H1 (cell line): ENCODE measurements at regions not wholly inside any gene's neighbourhood (a gene's known extent, or its start where the extent isn't known, plus 50 kb on each side); places are given as distances from the start of the nearest gene placed in this dataset.

ENCODE experiments used
- CTCF ChIA-PET: fragments of 300-600 bp; sonication (Branson Sonifier 250); formaldehyde crosslinking; loops from one replicate; lab custom pipeline; 2021; ENCODE audit not compliant: partially characterized antibody; lab: Charles Lee
- POLR2A ChIA-PET: fragments of 300-600 bp; sonication (Branson Sonifier 250); formaldehyde crosslinking; loops from one replicate; lab custom pipeline; 2021; ENCODE audit warnings: inconsistent platforms; ENCODE audit not compliant: partially characterized antibody; lab: Charles Lee
- DNase-seq, 2 experiments: peaks; one replicate each; pipeline versions ENCODE4 v3.0.0 to v3.0.0-alpha.2; 2010 to 2022; ENCODE audit warnings: low spot score in 2 of 2, low read depth in 1 of 2, mixed read lengths in 1 of 2
- FAIRE-seq: peaks from 2 replicates; lab custom pipeline; 2011; peaks lifted over from hg19 to GRCh38; lab: Jason Lieb, UNC
- H2AFZ ChIP-seq: 2 replicates; pipeline ENCODE4 v1.8.1; 2012; ENCODE audit warnings: low read length, inconsistent platforms
- H2AK5ac ChIP-seq: 2 replicates; pipeline ENCODE4 v1.6.1; 2013; ENCODE audit warnings: low read depth, low read length
- H2BK120ac ChIP-seq: replicated peaks from 2 replicates; pipeline ENCODE3; 2013; ENCODE audit warnings: low read depth, low read length, inconsistent platforms
- H2BK12ac ChIP-seq: 2 replicates; pipeline ENCODE4 v1.6.1; 2013; ENCODE audit warnings: low read depth, low read length
- H2BK15ac ChIP-seq: 2 replicates; pipeline ENCODE4 v1.6.1; 2013; ENCODE audit warnings: low read length
- H2BK20ac ChIP-seq: 2 replicates; pipeline ENCODE4 v1.6.1; 2013; ENCODE audit warnings: low read length
- H2BK5ac ChIP-seq: 2 replicates; pipeline ENCODE4 v1.6.1; 2013; ENCODE audit warnings: low read depth, low read length
- H3K14ac ChIP-seq: 2 replicates; pipeline ENCODE4 v1.6.1; 2013; ENCODE audit warnings: inconsistent platforms; ENCODE audit not compliant: insufficient read length
- H3K18ac ChIP-seq: 2 replicates; pipeline ENCODE4 v1.6.1; 2013; ENCODE audit warnings: low read length; ENCODE audit errors: extremely low read depth
- H3K23ac ChIP-seq: 2 replicates; pipeline ENCODE4 v1.6.1; 2013; ENCODE audit warnings: inconsistent platforms; ENCODE audit not compliant: insufficient read length
- H3K23me2 ChIP-seq: 2 replicates; pipeline ENCODE4 v1.6.1; 2013; ENCODE audit warnings: low read depth, low read length
- H3K27ac ChIP-seq: 2 replicates; pipeline ENCODE4 v1.6.1; 2011; ENCODE audit warnings: low read depth, low read length, inconsistent platforms
- H3K27me3 ChIP-seq, 4 experiments: replicated peaks in 1 of 4; 1 replicate in 1 of 4; 2 replicates in 3 of 4; pipeline versions ENCODE4 v1.6.1 to v1.8.1; 2011 to 2013; ENCODE audit warnings: low read length in 3 of 4, mild to moderate bottlenecking in 3 of 4, inconsistent platforms in 2 of 4, mixed read lengths in 2 of 4, moderate library complexity in 1 of 4; ENCODE audit not compliant: control insufficient read depth in 3 of 4, insufficient read depth in 3 of 4; ENCODE audit errors: extremely low read depth in 1 of 4
- H3K36me3 ChIP-seq, 4 experiments: 2 replicates each; pipeline versions ENCODE4 v1.6.1 to v1.8.1; 2011 to 2013; ENCODE audit warnings: mild to moderate bottlenecking in 4 of 4, low read length in 3 of 4, moderate library complexity in 2 of 4, control low read depth in 1 of 4, inconsistent platforms in 1 of 4; ENCODE audit not compliant: insufficient read depth in 4 of 4, control insufficient read depth in 2 of 4
- H3K4ac ChIP-seq: replicated peaks from 2 replicates; pipeline ENCODE3; 2013; ENCODE audit warnings: low read length, low read depth, mixed read lengths, inconsistent platforms; ENCODE audit not compliant: insufficient read length
- H3K4me1 ChIP-seq, 4 experiments: replicated peaks in 1 of 4; 1 replicate in 1 of 4; 2 replicates in 3 of 4; pipeline versions ENCODE4 v1.6.1 to v1.8.1; 2011 to 2013; ENCODE audit warnings: low read length in 3 of 4, inconsistent platforms in 2 of 4, mixed read lengths in 1 of 4; ENCODE audit not compliant: insufficient read depth in 4 of 4, control insufficient read depth in 3 of 4
- H3K4me2 ChIP-seq, 2 experiments: 2 replicates each; pipeline versions ENCODE4 v1.6.1 to v1.8.1; 2011 to 2013; ENCODE audit warnings: low read depth in 2 of 2, low read length in 2 of 2, control low read depth in 1 of 2, inconsistent platforms in 1 of 2, mild to moderate bottlenecking in 1 of 2; ENCODE audit not compliant: insufficient read depth in 1 of 2
- H3K4me3 ChIP-seq, 4 experiments: fragments of 200-600, 300-600 bp in 1 of 4; sonication (generic), shearing (Covaris generic), sonication (Bioruptor Twin) in 1 of 4; 2 replicates each; pipeline versions ENCODE4 v1.5.1 to v1.8.1; 2011 to 2016; ENCODE audit warnings: low read length in 4 of 4, low read depth in 3 of 4, control low read depth in 2 of 4, inconsistent platforms in 2 of 4, mild to moderate bottlenecking in 2 of 4, mixed read lengths in 1 of 4, moderate library complexity in 1 of 4; ENCODE audit not compliant: insufficient read depth in 2 of 4; ENCODE audit errors: extremely low read depth in 1 of 4
- H3K56ac ChIP-seq: replicated peaks from 2 replicates; pipeline ENCODE3; 2013; ENCODE audit warnings: low read depth, mild to moderate bottlenecking, mixed read lengths, low read length, inconsistent platforms; ENCODE audit not compliant: insufficient read length
- H3K79me1 ChIP-seq: 2 replicates; pipeline ENCODE4 v1.6.1; 2013; ENCODE audit warnings: low read depth, low read length, control low read depth
- H3K79me2 ChIP-seq, 2 experiments: 2 replicates each; pipeline versions ENCODE4 v1.6.1 to v1.8.1; 2012 to 2013; ENCODE audit warnings: low read length in 2 of 2, mild to moderate bottlenecking in 2 of 2, inconsistent platforms in 1 of 2; ENCODE audit not compliant: insufficient read depth in 2 of 2, control insufficient read depth in 1 of 2
- H3K9ac ChIP-seq, 4 experiments: replicated peaks in 1 of 4; 1 replicate in 1 of 4; 2 replicates in 3 of 4; pipeline versions ENCODE4 v1.6.1 to v1.8.1; 2011 to 2013; ENCODE audit warnings: low read depth in 3 of 4, low read length in 3 of 4, control low read depth in 2 of 4, mild to moderate bottlenecking in 2 of 4, moderate library complexity in 2 of 4, inconsistent platforms in 1 of 4; ENCODE audit errors: extremely low read depth in 1 of 4
- H3K9me3 ChIP-seq, 2 experiments: 2 replicates each; pipeline versions ENCODE4 v1.6.1 to v1.8.1; 2012 to 2013; ENCODE audit warnings: mild to moderate bottlenecking in 2 of 2, moderate library complexity in 2 of 2, control low read depth in 1 of 2, inconsistent platforms in 1 of 2, low read depth in 1 of 2, low read length in 1 of 2, mixed read lengths in 1 of 2; ENCODE audit not compliant: insufficient read depth in 2 of 2
- H4K20me1 ChIP-seq, 2 experiments: replicated peaks in 1 of 2; 2 replicates each; pipeline versions ENCODE3 to v1.8.1; 2011 to 2013; ENCODE audit warnings: inconsistent platforms in 2 of 2, low read length in 2 of 2, mild to moderate bottlenecking in 1 of 2; ENCODE audit not compliant: insufficient read depth in 2 of 2, control insufficient read depth in 1 of 2
- H4K5ac ChIP-seq: 2 replicates; pipeline ENCODE4 v1.6.1; 2013; ENCODE audit warnings: low read length, low read depth, mixed read lengths, inconsistent platforms; ENCODE audit not compliant: insufficient read length
- H4K8ac ChIP-seq: 2 replicates; pipeline ENCODE4 v1.8.0; 2013; ENCODE audit warnings: mild to moderate bottlenecking, moderate library complexity, low read length, inconsistent platforms; ENCODE audit not compliant: insufficient read depth; ENCODE audit errors: extremely low read depth
- H4K91ac ChIP-seq: replicated peaks from 2 replicates; pipeline ENCODE3; 2013; ENCODE audit warnings: low read length, mixed read lengths, inconsistent platforms; ENCODE audit not compliant: insufficient read length
- NANOG ChIP-seq: IDR thresholded peaks from 2 replicates; pipeline ENCODE4 v1.6.1; 2011; ENCODE audit warnings: low read length, low read depth, mild to moderate bottlenecking, inconsistent platforms; ENCODE audit not compliant: insufficient read depth, poor library complexity, severe bottlenecking
- RFX5 ChIP-seq: IDR thresholded peaks from 2 replicates; pipeline ENCODE4 v1.6.1; 2011; ENCODE audit warnings: low read depth, low read length, improper control_type of control experiment, borderline replicate concordance
- SIRT6 ChIP-seq: IDR thresholded peaks from one replicate; pipeline ENCODE4 v1.7.1; 2012; ENCODE audit warnings: low read length, inconsistent platforms
- SP2 ChIP-seq: IDR thresholded peaks from 2 replicates; pipeline ENCODE4 v1.6.1; 2012; ENCODE audit warnings: mild to moderate bottlenecking, low read length, inconsistent platforms
- SP4 ChIP-seq: IDR thresholded peaks from 2 replicates; pipeline ENCODE4 v1.6.1; 2012; ENCODE audit warnings: low read length, inconsistent platforms
- SRF ChIP-seq: IDR thresholded peaks from 2 replicates; pipeline ENCODE4 v1.6.1; 2011; ENCODE audit warnings: mild to moderate bottlenecking, low read depth, low read length, moderate library complexity
- TBP ChIP-seq: IDR thresholded peaks from 2 replicates; pipeline ENCODE4 v1.6.1; 2011; ENCODE audit warnings: low read depth, low read length, improper control_type of control experiment
- WGBS, 2 experiments: shearing (Covaris generic) in 1 of 2; methylation state at CpG; one replicate each; pipeline versions ENCODE4 v1.1.6 to v1.1.7; 2013 to 2015; ENCODE audit warnings: low lambda C conversion rate in 2 of 2, mixed read lengths in 2 of 2, inconsistent platforms in 1 of 2, low coverage in 1 of 2, missing lambda C conversion rate in 1 of 2; ENCODE audit not compliant: insufficient replicate concordance in 2 of 2, insufficient coverage in 1 of 2, insufficient read length in 1 of 2; ENCODE audit errors: extremely low coverage in 1 of 2, missing lambda C conversion rate in 1 of 2; 5-methylcytosine and 5-hydroxymethylcytosine counted together

DNA sequence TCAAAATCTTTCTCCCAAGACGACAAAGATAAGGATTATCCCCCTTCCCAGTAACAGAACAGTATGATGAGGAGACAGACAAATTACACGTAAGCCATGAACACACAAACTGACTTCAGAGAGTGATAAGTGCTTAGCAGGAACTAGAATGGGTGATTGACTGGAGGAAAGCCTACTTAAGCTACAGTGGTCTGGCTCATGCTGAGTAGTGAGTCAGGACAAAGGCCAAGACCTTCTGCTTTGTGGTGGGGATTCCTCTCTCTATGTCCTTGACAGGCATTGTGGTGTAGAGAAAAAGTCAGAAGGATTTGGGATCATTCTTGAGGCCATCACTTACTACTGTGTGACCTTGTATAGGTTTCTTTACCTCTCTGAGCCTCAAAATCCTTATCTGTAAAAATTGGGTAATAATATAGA is 381.9 kb upstream of the CCL2 start:
- Histone ChIP-seq H4K91ac (no peak overlapping the region), H3K4me2 (no peak overlapping the region), H4K8ac (no peak overlapping the region), H2BK15ac (no peak overlapping the region), H4K20me1 (no peaks in the 10 kb centered on the region), H3K56ac (no peak overlapping the region), H3K18ac (no peak overlapping the region), H4K5ac (no peak overlapping the region), H2AK5ac (no peak overlapping the region), H3K27ac (no peak overlapping the region), H2BK5ac (no peak overlapping the region), H3K23me2 (no peaks in the 10 kb centered on the region), H3K4me1 (no peaks in the 10 kb centered on the region), H3K4me3 (no peak overlapping the region), H3K14ac (no peak overlapping the region), H2AFZ (no peak overlapping the region), H3K9ac (no peak overlapping the region), H2BK20ac (no peak overlapping the region), H3K4ac (no peak overlapping the region), H3K36me3 (no peaks in the 10 kb centered on the region), H3K79me2 (no peaks in the 10 kb centered on the region), H3K23ac (no peak overlapping the region), H2BK12ac (no peak overlapping the region), H3K27me3 (no peaks in the 10 kb centered on the region), H3K79me1 (no peaks in the 10 kb centered on the region), H2BK120ac (no peak overlapping the region), H3K9me3 (peaks cover 2 to 8% of the 10 kb centered on the region in 2 experiments; a peak in 2 of 4 replicates)
- WGBS, 2 experiments = 93% methylated on average over 2 of the region's 2 CpGs; no CpG with 5 or more reads in 1 of the 2 experiments
- CTCF ChIA-PET = no interaction called here
- no peak for FAIRE-seq
- TF ChIP-seq SIRT6 (no peak), SP4 (no peak), SP2 (no peak), NANOG (no peak), SRF (no peak), TBP (no peak), RFX5 (no peak)
- POLR2A ChIA-PET = no interaction called here
- no peak for DNase-seq
